ENCODE measurements at regions not wholly inside any gene's neighbourhood (a gene's known extent, or its start where the extent isn't known, plus 50 kb on each side); places are given as distances from the start of the nearest gene placed in this dataset.

- Histone ChIP-seq H3K27ac (ENCODE audit: low read depth in 1 of 2, low read length in 2 of 2) (no peak overlapping the region), H3K36me3 (ENCODE audit: control insufficient read depth in 4 of 4, insufficient read depth in 3 of 4, low read depth in 1 of 4, low read length in 3 of 4) (no peaks in the 10 kb centered on the region), H3K9ac (ENCODE audit: low read depth in 1 of 2, low read length in 2 of 2) (no peak overlapping the region), H3K4me3 (ENCODE audit: low read depth in 1 of 3, low read length in 3 of 3) (no peak overlapping the region), H3K27me3 (ENCODE audit: control insufficient read depth in 4 of 4, insufficient read depth in 4 of 4, low read length in 3 of 4) (peaks cover 0 to 5% (median 0%) of the 10 kb centered on the region in 4 donors), H3K9me3 (ENCODE audit: control insufficient read depth in 4 of 4, low read length in 3 of 4) (no peaks in the 10 kb centered on the region), H3K4me1 (ENCODE audit: control insufficient read depth in 4 of 4, insufficient read depth in 4 of 4, low read length in 3 of 4) (no peaks in the 10 kb centered on the region)
- no peak for DNase-seq (ENCODE audit: low spot score)
- WGBS: 78% methylated on average over 3 of the region's 3 CpGs
- TF ChIP-seq JUND (IDR thresholded peaks at IDR 0.05): no peak
- TF ChIP-seq ATF3 (IDR thresholded peaks at IDR 0.05): no peak
- TF ChIP-seq TAF1 (conservative IDR thresholded peaks at IDR 0.05): no peak
- TF ChIP-seq CTCF (IDR thresholded peaks at IDR 0.05; ENCODE audit: low read depth, low read length, missing input control): no peak
- no peak for TF ChIP-seq EGR1 (IDR thresholded peaks at IDR 0.05; ENCODE audit: low read depth in 2 of 2)
- no peak for TF ChIP-seq SP1 (IDR thresholded peaks at IDR 0.05)
- TF ChIP-seq ZBTB33 (IDR thresholded peaks at IDR 0.05): no peak
- TF ChIP-seq MAX (IDR thresholded peaks at IDR 0.05): no peak
- TF ChIP-seq NR2F2 (IDR thresholded peaks at IDR 0.05): no peak
- no peak for TF ChIP-seq YY1 (IDR thresholded peaks at IDR 0.05)
- no peak for TF ChIP-seq FOXA2 (IDR thresholded peaks at IDR 0.05)
- no peak for TF ChIP-seq RXRA (IDR thresholded peaks at IDR 0.05)
- no peak for TF ChIP-seq GABPA (IDR thresholded peaks at IDR 0.05 in 1 of 2, conservative IDR thresholded peaks at IDR 0.05 in 1 of 2)
- TF ChIP-seq FOXA1 (IDR thresholded peaks at IDR 0.05): no peak
- TF ChIP-seq RAD21 (IDR thresholded peaks at IDR 0.05): no peak
- no peak for TF ChIP-seq HNF4G (IDR thresholded peaks at IDR 0.05)
- TF ChIP-seq REST (IDR thresholded peaks at IDR 0.05): no peak
- no peak for TF ChIP-seq HNF4A (conservative IDR thresholded peaks at IDR 0.05)
Observed at GRCh38 chr13:59461411-59461810, 702.3 kb downstream of the DIAPH3 start.
